Common myeloid progenitor, CD34-positive (primary cell): ENCODE measurements at regions not wholly inside any gene's neighbourhood (a gene's known extent, or its start where the extent isn't known, plus 50 kb on each side); places are given as distances from the start of the nearest gene placed in this dataset.
"Not testable (repeated sequence)": the region's sequence is repeated elsewhere in the genome, so short reads cannot be mapped to it uniquely, and the experiment has no call there.

ENCODE experiments used
- CTCF ChIA-PET: fragments of 350-600 bp; sonication (Branson Sonifier 250); formaldehyde crosslinking; loops from one replicate; lab custom pipeline; 2021; ENCODE audit warnings: antibody characterized with exemption; lab: Charles Lee
- POLR2A ChIA-PET: fragments of 350-600 bp; sonication (Branson Sonifier 250); formaldehyde crosslinking; loops from one replicate; lab custom pipeline; 2021; ENCODE audit warnings: antibody characterized with exemption; lab: Charles Lee
- DNase-seq, 3 donors: peaks; one replicate each; pipeline versions ENCODE4 v3.0.0 to v3.0.0-alpha.2; 2013
- H3K27ac ChIP-seq, 2 experiments: 1 replicate in 1 of 2; 2 replicates in 1 of 2; pipeline ENCODE4 v1.7.0; 2013; ENCODE audit warnings: inconsistent platforms in 2 of 2, low read length in 2 of 2, mild to moderate bottlenecking in 2 of 2, low read depth in 1 of 2, moderate library complexity in 1 of 2; ENCODE audit not compliant: severe bottlenecking in 2 of 2, insufficient read depth in 1 of 2, poor library complexity in 1 of 2
- H3K27me3 ChIP-seq, 5 experiments: replicated peaks in 2 of 5; 1 replicate in 3 of 5; 2 replicates in 2 of 5; pipeline versions ENCODE4 v1.6.1 to v1.7.0; 2013; ENCODE audit warnings: low read length in 4 of 5, mild to moderate bottlenecking in 2 of 5, moderate library complexity in 2 of 5, inconsistent platforms in 1 of 5; ENCODE audit not compliant: insufficient read depth in 5 of 5, control insufficient read depth in 4 of 5
- H3K36me3 ChIP-seq, 4 experiments: 1 replicate in 2 of 4; 2 replicates in 2 of 4; pipeline versions ENCODE4 v1.6.1 to v1.7.0; 2013; ENCODE audit warnings: low read length in 3 of 4, control low read depth in 1 of 4, mild to moderate bottlenecking in 1 of 4; ENCODE audit not compliant: control insufficient read depth in 4 of 4, insufficient read depth in 4 of 4
- H3K4me1 ChIP-seq, 4 experiments: 1 replicate in 3 of 4; 2 replicates in 1 of 4; pipeline versions ENCODE4 v1.6.1 to v1.7.1; 2013; ENCODE audit warnings: low read length in 3 of 4, mild to moderate bottlenecking in 3 of 4, control low read depth in 1 of 4, inconsistent platforms in 1 of 4, moderate library complexity in 1 of 4; ENCODE audit not compliant: control insufficient read depth in 4 of 4, insufficient read depth in 4 of 4; ENCODE audit errors: control extremely low read depth in 1 of 4
- H3K4me3 ChIP-seq, 7 experiments: 1 replicate in 4 of 7; 2 replicates in 3 of 7; pipeline versions ENCODE4 v1.5.1 to v1.7.0; 2013; ENCODE audit warnings: mild to moderate bottlenecking in 7 of 7, low read length in 6 of 7, moderate library complexity in 6 of 7, inconsistent platforms in 2 of 7, low read depth in 2 of 7, control low read depth in 1 of 7; ENCODE audit not compliant: insufficient read depth in 4 of 7, control insufficient read depth in 1 of 7; ENCODE audit errors: extremely low read depth in 1 of 7
- H3K9me3 ChIP-seq, 5 experiments: 1 replicate in 4 of 5; 2 replicates in 1 of 5; pipeline versions ENCODE4 v1.6.1 to v1.7.1; 2013; ENCODE audit warnings: low read length in 4 of 5, mild to moderate bottlenecking in 2 of 5, inconsistent platforms in 1 of 5, low read depth in 1 of 5, moderate library complexity in 1 of 5; ENCODE audit not compliant: control insufficient read depth in 4 of 5, insufficient read depth in 2 of 5; ENCODE audit errors: control extremely low read depth in 1 of 5
- WGBS: methylation state at CpG from one replicate; pipeline ENCODE4 v1.1.5; 2013; ENCODE audit not compliant: insufficient coverage; 5-methylcytosine and 5-hydroxymethylcytosine counted together

GRCh38 chr1:38728585-38728908 lies 131.0 kb downstream of the RRAGC start:
- Histone ChIP-seq H3K27ac (no peak overlapping the region), H3K27me3 (peaks cover 4 to 25% (median 12%) of the 10 kb centered on the region in 5 experiments), H3K36me3 (no peaks in the 10 kb centered on the region), H3K4me3 (no peak overlapping the region), H3K4me1 (peaks cover 0 to 30% (median 10%) of the 10 kb centered on the region in 4 experiments), H3K9me3 (no peaks in the 10 kb centered on the region)
- WGBS: 40% methylated on average over 1 of the region's 1 CpG
- no peak for DNase-seq
- ChIA-PET POLR2A (no interaction called here), CTCF (no interaction called here)

GRCh38 chr1:38727684-38728584 lies 131.6 kb downstream of the RRAGC start:
- peaks cover 4 to 25% (median 12%) of the 10 kb centered on the region in 5 experiments for H3K27me3 ChIP-seq
- CTCF ChIA-PET: interaction anchor here (1.0 kb wide), 1 partner anchor 45 kb away, joined by 3 read pairs; no protein-coding TSS in a partner anchor
- no peak overlapping the region for H3K27ac ChIP-seq

GRCh38 chr1:38725321-38725961 lies 134.1 kb downstream of the RRAGC start:
- 73% methylated on average over 6 of the region's 8 CpGs for WGBS
- H3K27ac ChIP-seq, CTCF ChIA-PET, POLR2A ChIA-PET, H3K9me3 ChIP-seq, H3K36me3 ChIP-seq, H3K4me3 ChIP-seq, DNase-seq: not testable (repeated sequence)
- Histone ChIP-seq H3K4me1 (peaks cover 0 to 30% (median 10%) of the 10 kb centered on the region in 4 experiments), H3K27me3 (peaks cover 2 to 20% (median 9%) of the 10 kb centered on the region in 5 experiments)

More at GRCh38 chr1:38727684-38728584, 131.6 kb downstream of the RRAGC start:
- H3K4me3 ChIP-seq: peak overlapping the region in 1 of 7 experiments; percentile 21
- no peaks in the 10 kb centered on the region for H3K36me3 ChIP-seq
- H3K9me3 ChIP-seq: no peaks in the 10 kb centered on the region
- peak in 2 of 3 donors; percentile 42 to 64 for DNase-seq
- H3K4me1 ChIP-seq: peaks cover 0 to 30% (median 10%) of the 10 kb centered on the region in 4 experiments
- POLR2A ChIA-PET: no interaction called here
- WGBS: 0% methylated on average over 10 of the region's 20 CpGs

- H3K9me3 ChIP-seq: no peaks in the 10 kb centered on the region
- POLR2A ChIA-PET: no interaction called here
- peak in 2 of 3 donors; percentile 15 to 50 for DNase-seq
- no peaks in the 10 kb centered on the region for H3K36me3 ChIP-seq
- no peak overlapping the region for H3K27ac ChIP-seq
- H3K4me1 ChIP-seq: peaks cover 0 to 27% (median 10%) of the 10 kb centered on the region in 4 experiments
- H3K4me3 ChIP-seq: no peak overlapping the region
- CTCF ChIA-PET: no interaction called here
- peaks cover 2 to 16% (median 10%) of the 10 kb centered on the region in 5 experiments for H3K27me3 ChIP-seq
- 25% methylated on average over 6 of the region's 7 CpGs for WGBS
Observed at GRCh38 chr1:38724160-38725131, 135.1 kb downstream of the RRAGC start.

- Histone ChIP-seq H3K27me3 (peaks cover 2 to 6% (median 4%) of the 10 kb centered on the region in 5 experiments), H3K27ac (no peak overlapping the region), H3K4me1 (peaks cover 0 to 7% (median 3%) of the 10 kb centered on the region in 4 experiments), H3K36me3 (no peaks in the 10 kb centered on the region), H3K9me3 (no peaks in the 10 kb centered on the region), H3K4me3 (no peak overlapping the region)
- CTCF ChIA-PET: no interaction called here
- POLR2A ChIA-PET: no interaction called here
- DNase-seq: no peak
- WGBS: 94% methylated on average over 3 of the region's 4 CpGs
Observed at GRCh38 chr1:38721816-38722215, 137.8 kb downstream of the RRAGC start.

GRCh38 chr1:38719880-38720279 lies 139.7 kb downstream of the RRAGC start:
- ChIA-PET CTCF (no interaction called here), POLR2A (no interaction called here)
- 96% methylated on average over 5 of the region's 7 CpGs for WGBS
- H3K9me3 ChIP-seq: peaks cover 0 to 11% (median 0%) of the 10 kb centered on the region in 5 experiments
- no peak overlapping the region for H3K4me3 ChIP-seq
- H3K36me3 ChIP-seq: no peaks in the 10 kb centered on the region
- no peak overlapping the region for H3K27ac ChIP-seq
- no peak for DNase-seq
- H3K27me3 ChIP-seq: peaks cover 0 to 3% (median 0%) of the 10 kb centered on the region in 5 experiments
- H3K4me1 ChIP-seq: peaks cover 0 to 7% (median 3%) of the 10 kb centered on the region in 4 experiments
